GM19351 (cell line): ENCODE measurements at regions not wholly inside any gene's neighbourhood (a gene's known extent, or its start where the extent isn't known, plus 50 kb on each side); places are given as distances from the start of the nearest gene placed in this dataset.

Source experiments
- ATAC-seq: cut with Tn5 transposase; IDR thresholded peaks from one replicate; pipeline ENCODE4 v1.9.1; 2021; ENCODE audit warnings: mild to moderate bottlenecking, moderate library complexity; ENCODE audit not compliant: unreplicated experiment

DNA sequence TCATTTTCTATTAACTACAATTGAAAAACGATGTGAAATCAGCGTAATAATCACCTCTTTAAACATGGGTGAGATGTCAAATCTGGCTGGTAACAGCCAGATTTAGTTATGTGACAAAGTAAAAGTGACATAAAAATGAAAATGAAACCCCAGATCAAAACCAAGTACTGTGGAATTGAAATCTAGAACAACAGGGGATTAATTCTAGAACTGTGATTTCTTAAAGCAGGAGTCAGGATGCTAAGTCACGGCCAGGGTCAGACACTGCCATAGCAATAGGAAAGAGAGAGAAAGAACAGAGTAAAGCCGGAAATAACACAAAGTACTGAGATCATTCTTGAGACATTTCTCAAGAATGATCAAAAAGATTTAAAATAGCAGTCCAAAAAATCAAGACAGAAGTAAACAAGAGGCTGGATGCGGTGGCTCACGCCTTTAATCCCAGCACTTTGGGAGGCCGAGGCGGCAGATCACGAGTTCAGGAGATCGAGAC lies 1183.7 kb upstream of the NXPH2 start:
- ATAC-seq, result no peak

DNA sequence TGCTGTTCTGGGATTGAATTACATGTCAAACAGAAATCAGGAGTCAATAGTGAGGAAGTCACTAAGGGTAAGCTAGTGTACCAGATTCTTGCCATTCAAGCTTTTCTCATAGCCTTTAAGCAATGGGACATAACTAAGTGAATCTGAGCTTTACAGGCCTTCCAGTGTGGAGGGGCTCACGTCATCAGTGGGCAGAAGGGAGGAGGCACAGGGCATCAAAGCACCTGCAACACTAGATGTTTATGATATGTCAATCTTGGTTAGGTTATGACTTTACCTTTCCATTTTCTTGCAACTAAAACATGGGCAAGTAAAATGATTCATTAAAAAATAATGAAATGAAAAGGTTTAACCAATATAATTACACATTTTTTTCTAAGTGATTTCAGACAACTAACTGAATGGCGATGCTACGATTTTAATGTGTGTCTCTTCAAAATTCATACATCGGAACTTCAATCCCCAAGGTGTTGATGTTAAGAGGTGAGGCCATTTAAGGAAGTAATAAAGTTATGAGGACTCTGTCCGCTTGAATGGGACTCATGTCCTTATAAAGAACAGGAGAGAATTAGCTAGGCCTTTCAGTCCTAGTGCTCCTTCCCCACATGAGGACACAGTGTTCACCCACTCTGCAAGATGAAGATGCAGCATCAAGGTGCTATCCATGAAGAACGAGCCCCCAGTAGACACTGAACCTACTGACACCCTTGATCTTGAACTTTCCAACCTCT lies 1169.2 kb upstream of the NXPH2 start:
- ATAC-seq, result no peak

DNA sequence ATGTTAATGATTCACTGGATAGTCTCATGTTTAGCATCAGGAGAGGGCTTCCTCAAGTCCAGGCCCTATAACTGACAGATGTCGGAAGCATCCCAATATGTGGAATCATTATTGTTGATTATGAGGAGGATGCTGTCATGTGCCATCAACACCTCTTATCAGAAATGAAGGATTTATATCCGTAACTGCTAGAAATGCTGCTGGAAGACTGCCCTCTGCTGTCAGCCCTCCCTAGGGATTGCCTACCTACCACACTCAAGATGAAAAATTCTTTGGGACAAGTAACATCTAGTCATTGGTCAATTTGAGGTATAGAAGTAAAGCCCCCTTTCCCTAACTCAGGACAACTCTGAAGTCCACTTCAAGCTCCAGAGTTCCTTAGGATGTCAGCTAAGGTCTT lies 1166.5 kb upstream of the NXPH2 start:
- ATAC-seq, result no peak

DNA sequence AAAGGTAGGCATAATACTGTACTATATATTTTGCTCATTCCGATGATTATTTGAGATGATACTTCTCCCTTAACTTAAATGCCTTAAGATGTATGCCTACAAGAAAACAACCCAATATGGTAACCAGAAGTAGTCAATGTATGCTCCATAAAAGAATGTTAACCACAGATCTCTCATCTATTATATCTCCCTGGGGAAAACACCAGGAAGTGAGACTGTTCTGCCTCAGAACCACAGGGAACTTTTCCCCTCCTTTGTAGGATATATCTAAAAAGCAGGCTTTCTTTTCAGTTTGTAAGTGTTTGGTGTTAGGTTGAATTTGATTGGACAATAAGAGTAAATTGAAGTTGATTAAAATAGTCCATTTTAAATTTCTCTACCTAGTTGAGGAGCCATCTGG lies 1160.5 kb upstream of the NXPH2 start:
- ATAC-seq, result no peak

DNA sequence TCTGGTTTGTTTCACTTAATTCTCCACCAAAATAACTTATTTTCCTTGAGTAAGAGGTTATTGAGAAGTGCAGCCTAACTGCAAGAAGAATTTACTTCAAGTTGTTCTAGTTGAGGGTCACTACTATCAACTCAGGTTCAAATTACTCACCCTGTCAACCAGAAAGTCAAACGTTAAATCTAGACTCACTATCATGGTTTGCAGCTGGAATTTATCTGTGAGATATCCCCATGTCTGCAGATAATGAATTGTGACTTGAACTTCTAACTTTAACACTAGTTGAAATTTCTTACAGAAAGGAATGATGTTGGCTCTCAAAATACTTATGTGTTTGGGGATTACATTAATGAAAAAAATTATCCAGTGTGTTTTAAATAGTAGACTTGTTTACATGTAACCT lies 1145.7 kb upstream of the NXPH2 start:
- ATAC-seq, result no peak

DNA sequence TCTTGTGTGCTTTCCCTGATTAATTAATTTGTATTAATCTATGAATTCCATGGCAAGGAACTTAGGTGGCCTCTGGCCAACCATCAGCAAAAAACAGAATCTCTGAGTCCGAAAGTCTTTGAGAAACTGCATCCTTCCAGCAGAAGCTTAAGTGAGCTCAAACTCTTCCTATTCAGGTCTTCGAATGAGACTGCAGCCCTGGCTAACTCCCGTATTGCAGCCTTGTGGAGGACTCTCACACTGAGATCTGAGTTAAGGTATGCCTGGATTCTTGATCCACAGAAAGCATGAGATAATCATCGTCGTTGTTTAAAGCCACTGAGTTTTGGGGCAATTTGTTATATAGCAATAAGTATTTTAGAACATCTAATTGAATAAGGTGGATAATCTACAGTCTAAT lies 1143.9 kb upstream of the NXPH2 start:
- no peak for ATAC-seq

DNA sequence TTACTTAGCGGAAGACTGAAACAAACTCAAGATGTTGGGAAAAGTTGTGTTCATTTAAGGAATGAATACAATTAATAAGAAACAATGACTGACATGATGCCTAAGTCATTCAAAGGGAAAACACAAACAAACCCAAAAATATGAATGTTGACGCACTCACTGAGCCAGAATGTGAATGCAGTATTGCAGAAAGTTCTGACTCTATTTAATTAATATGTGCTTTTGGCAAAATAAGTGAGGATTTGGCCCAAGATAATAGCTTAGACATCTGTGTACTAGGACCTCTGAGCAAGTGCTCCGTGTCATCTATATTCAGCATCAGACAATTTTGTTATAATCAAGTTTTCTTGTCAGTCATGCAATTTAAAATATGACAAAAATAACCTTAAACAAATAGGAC lies 1138.8 kb upstream of the NXPH2 start:
- no peak for ATAC-seq

DNA sequence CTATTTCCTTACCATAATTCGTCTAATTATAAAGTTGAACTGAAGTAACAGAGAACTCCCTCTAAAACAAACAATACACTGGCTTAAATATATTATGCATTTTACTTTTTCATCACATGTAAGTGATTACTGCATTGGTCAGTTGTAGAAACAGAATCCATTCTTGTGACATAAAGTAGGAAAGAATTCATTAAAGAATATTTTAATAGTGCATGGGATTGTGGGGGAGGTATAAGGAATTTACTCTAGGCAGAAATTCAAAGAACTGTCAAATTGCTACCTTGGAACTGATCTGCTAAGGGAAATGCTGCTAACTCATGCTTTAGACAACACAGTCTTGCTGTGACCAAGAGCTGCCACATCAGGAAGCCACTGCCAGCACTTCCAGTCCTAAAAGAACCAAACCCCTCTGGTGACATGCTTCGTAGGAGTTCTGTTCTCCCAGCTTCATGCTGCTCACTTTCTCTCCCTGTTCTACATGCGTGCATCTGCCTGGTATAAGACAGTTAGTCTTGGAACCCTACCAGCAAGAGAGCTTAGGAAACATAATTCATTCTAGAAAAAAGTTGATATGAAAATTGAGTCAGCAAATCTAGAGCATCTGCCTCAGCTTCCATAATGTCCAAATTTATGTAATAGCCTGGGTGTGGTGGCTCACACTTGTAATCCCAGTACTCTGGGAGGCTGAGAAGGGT lies 1137.6 kb upstream of the NXPH2 start:
- ATAC-seq, result no peak

DNA sequence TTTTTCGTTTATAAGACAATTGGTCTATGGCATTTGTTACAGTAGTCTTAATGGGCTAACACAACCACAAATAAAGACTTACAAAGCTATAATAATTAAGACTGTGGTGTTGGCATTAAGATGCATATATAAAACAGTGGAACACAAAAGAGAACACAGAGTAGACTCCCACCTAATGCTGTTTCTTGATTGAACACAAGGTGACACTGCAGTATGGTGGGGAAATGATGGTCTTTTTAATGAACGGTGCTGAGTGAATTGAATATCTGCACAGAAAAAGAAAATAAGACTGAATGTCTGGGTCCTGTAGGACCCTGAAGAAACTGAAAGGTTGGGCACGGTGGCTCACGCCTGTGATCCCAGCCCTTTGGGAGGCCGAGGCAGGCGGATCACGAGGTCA lies 1136.6 kb upstream of the NXPH2 start:
- ATAC-seq, result no peak

DNA sequence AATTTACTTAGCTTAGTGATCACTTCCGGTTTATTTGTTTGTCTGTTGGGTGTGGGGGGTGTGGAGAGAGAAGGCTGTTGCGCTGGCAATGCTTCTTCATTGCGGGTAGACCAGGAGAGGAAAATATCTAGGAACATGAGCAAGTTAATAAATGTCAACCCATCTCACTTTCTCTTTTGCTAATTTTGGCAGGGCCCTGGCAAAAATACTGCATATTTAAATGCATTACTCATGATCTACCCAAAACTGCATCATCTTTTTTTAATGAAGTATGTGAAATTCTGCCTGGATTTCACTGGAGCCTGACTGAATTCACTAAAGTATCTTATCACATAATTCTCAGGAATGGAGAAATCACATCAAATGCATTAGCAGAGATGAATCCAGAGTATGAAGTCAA lies 1131.0 kb upstream of the NXPH2 start:
- ATAC-seq, result no peak

DNA sequence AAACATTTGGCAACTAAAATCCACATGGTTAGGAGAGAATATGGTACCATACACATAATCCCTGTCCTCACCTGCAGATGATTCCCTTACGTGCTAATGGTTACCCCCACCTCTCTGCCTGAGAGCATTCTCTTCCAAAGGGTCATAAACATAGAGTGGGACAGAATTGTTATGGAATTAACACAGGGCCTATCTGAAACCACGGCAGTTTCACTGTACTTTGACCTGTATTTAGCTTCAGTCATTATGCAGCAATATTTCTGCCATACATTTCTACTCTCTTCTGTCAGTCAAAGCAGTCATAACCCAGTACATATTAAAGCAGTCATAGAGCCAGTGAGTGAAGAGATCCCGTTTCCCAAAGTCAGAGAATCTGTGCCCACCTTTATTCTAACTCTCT lies 1128.9 kb upstream of the NXPH2 start:
- ATAC-seq, result no peak

DNA sequence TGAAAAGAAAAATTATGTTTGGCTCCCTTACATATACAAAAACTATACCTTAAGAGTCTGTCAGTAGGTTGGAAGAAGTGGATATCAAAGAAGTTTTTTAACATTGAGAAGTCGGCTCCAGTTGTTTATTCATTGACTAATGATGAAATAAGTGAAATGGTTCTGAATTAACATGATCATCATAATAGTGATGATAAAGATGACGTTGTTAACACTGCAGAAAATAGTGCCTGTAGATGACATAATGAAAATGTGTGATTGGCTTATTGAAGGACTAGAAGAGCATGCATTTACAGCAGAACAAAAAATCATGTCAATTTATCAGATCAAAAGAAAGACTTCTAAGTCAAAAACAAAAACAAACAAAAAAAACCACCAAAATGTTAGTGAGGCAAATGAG lies 1125.4 kb upstream of the NXPH2 start:
- no peak for ATAC-seq

DNA sequence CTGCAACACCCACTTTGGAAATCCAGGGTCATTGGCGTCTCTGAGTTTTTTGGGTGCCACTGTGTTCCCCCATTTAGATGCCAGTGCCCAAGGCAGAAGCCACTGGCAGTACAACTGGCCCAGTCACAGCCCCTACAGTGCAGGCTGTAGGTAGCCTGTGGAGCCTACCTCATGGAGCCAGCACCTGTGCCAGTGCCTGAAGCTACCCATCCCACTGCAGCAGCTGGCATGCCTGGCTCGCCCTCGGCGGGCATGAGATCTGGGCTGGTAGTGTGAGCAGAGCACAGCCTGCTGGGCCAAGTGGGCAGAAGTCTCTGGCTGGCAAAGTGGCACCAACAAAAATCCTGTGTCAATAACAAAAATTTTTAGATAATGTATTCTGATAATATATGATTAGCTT lies 1111.4 kb upstream of the NXPH2 start:
- no peak for ATAC-seq

DNA sequence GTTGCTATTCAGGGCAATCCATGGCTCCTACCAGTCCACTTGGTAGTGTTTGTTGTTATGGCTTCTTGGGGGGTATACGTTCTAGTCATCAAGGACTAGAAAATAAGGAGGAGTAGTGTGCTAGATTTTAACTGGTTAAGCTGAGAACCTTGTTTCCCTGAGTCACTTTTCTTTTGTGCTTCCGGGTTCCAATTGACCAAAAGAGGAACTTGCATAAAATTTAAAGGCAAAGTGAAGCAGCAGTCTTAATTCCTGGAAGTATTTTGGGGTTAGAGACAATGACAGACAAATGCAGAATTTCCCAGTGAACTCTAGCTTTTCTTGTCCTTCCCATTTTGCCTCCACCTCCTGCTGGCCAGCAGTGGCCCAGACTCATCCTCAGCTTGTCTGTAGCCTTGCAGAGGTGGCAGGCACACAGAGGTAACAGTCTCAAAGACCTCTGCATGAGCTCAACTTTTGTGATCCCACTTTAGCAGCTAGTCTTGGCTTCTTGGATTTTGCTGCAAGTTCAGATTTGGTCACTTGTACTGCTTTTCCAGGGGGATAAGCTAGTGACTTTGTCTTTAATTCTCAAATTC lies 1105.8 kb upstream of the NXPH2 start:
- no peak for ATAC-seq

DNA sequence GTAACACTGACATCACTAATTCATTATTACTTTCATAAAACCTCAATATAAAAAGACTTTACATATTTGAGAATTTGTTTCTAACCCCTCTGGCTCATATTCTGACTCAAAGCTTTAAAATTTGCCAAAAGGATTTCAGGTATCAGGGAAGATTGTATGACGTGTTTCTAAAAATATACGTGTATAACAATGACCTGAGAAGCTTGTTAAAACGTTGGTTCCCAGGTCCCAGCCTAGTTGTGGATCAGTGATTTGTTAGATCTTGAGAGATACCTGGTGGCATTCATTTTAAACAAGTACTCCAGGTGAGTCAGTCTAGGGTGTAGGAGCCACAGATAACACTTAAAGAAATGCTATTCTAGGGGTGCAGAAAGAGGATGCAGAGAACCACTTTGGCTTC lies 1096.8 kb upstream of the NXPH2 start:
- ATAC-seq, result no peak

DNA sequence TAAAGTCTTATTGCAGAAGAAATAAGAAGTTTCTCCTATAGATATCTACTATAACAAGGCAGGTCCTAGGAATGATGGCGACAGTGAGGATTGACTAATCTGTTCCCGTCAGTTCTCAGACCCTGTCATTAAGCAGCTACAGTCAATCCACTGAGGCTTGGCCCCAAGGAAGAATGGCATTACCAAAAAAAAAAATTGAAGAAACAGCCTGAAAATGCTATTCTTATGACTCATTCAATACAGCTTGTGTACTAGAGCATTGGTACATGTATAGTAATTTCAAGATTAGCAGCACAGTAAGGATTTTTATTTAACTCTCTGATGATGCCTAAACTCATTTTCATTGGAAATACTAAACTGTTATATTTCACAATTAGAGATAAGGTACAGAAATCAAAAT lies 1096.1 kb upstream of the NXPH2 start:
- ATAC-seq, result no peak

DNA sequence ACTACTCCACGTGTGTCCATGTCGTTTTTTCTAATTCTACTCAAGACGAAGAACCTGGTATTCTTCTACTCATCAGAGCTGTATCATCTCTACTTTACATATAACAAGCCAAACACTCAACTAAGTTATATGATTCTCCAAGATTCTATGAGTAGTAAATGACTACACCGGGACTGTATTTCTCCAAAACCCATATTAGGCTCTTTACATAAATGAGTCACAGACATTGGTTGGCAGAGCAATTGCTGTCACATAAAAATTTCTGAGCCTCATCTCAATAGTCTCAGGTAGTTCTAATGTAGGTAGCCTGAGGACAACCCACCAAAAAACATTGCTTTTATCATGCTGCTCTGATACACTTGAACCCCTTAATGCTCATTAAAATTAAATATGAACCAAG lies 1092.3 kb upstream of the NXPH2 start:
- ATAC-seq, result no peak

DNA sequence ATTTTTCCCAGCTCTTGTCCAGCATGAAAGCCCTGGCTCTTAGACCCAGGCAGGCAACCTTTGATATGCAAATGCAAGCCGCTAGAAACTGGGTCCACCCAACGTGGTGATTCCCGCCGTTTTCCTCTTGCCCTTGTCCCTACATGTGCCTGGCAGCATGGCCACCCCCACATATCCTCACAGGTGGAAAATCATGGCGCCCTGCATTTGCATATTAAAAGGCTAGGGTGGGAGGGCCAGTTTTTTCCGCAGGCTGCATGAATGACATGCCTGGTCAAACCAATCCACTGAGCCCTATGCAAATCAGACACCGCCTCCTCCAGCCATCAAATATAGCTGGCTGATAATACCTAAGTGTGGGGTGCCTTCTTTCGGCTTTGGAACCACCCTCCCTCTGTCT lies 1091.8 kb upstream of the NXPH2 start:
- ATAC-seq, result no peak

DNA sequence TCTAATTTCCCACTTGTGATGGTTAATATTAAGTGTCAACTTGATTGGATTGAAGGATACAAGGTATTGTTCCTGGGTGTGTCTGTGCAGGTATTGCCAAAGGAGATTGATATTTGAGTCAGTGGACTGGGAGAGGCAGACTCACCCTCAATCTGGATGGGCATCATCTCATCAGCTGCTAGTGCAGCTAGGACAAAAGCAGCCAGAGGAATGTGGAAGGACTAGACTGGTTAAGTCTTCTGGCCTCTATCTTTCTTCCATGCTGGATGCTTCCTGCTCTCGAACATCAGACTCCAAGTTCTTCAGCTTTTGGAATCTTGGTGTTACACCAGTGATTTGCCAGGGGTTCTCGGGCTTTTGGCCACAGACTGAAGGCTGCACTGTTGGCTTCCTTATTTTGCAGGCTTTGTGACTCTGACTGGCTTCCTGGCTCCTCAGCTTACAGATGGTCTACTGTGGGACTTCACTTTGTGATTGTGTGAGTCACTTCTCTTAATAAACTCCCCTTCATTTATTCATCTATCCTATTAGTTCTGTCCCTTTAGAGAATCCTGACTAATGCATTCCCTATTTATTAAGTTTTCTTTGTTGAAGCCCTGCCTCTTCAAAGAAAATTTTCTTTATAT lies 1087.5 kb upstream of the NXPH2 start:
- no peak for ATAC-seq

DNA sequence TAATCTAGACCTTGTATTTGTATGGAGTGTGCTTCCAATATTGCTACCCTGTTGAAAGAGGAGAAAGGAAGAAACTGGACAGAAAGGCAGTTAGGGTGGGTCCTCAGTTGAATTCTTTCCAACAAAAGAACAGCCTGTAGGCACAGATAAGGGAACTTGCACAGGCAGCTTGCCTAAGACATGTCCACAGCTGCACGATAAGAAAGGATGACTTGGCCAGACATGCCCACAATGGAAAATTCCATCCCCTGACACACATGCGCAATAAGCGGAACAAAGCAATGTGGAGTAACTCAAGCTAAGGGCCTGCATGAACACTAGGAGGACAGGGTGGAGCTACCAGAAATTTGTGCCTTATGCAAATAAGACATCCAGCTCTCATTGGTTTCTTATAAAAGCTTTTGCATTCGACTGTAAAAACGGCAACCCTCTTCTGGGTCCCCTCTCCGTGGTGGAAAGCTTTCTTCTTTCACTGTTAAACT lies 1084.7 kb upstream of the NXPH2 start:
- ATAC-seq, result no peak

DNA sequence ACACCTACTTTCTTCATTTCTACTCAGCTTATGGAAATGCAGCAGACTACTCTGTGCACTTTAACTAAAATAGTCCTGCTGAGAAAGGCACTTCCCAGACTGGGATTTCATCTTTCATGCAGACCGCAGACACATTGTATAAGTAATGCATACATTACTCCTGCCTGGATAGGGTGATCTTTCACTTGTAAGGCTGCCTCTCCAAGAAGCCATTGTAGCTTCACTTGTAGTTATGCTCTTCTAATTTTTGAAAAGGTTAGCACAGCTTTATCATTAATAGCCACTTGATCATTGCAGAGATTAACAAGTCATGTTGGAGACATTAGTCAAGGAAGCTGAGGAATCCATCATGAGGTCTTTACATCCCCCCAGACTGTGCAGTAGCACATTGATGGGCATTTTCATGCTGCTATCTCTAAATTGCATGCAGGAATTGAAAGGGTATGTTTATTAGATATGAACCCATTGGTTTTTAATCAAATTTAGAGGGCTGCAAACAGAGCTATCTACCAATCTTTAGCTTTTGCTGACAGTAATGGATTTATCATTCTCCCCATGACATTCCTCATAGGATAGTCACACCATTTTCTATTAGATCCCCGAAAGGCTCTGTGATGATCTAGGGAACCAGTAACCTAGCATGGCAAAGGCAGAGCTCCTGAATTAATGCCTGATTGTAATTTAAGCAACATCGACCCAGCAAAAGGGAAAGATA lies 1074.7 kb upstream of the NXPH2 start:
- ATAC-seq, result no peak
